DMS153 treated with DMSO at 0.1 percent for 48 hours (cell line): ENCODE measurements at regions not wholly inside any gene's neighbourhood (a gene's known extent, or its start where the extent isn't known, plus 50 kb on each side); places are given as distances from the start of the nearest gene placed in this dataset.
"Not testable (repeated sequence)": the region's sequence is repeated elsewhere in the genome, so short reads cannot be mapped to it uniquely, and the experiment has no call there.

Experiments used
- DNase-seq: peaks from one replicate; lab custom pipeline; 2025; ENCODE audit not compliant: unreplicated experiment; lab: John Stamatoyannopoulos, UW

DNA sequence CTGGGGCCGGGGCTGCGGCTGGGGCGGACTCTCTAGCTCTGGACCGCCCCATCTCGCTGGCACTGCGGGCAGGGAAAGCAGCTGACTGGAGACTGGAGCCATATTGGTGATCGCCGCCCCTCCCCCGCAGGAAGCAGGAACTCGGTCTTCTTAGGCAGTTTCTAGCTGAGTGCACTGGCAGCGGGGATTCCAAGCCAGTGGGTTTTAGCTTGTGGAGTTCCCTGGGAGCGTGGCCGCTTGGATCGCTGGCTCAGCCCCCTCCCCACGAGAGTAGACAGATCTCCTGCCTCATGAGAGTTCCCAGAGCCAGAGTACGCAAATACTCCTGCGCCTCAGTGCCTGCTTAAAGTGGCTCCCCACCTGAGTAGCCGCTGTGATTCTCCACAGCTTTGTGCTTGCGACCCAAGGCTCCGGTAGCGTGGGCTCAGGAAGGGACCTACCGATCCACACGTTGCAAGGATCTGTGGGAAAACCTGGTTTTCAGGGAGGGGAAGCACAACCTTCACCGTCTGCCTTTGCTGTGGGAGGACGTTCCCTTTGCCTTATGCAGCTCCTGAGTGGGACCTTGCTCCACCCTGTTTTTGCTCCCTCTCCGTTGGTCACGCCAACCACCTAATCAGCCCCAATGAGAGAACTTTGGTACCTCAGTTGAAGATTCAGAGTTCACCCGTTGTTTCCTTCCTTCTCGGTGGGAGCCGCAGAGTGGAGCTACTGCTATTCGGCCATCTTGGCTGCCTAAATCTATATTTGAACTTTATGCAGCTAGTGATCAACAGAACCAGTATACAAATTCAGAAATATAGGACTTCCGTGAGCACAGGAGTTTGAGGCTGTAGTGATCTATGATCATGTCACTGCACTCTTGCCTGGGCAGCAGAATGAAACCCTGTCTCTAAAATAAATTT lies 803.9 kb upstream of the PCDH10 start:
- no peak for DNase-seq

DNA sequence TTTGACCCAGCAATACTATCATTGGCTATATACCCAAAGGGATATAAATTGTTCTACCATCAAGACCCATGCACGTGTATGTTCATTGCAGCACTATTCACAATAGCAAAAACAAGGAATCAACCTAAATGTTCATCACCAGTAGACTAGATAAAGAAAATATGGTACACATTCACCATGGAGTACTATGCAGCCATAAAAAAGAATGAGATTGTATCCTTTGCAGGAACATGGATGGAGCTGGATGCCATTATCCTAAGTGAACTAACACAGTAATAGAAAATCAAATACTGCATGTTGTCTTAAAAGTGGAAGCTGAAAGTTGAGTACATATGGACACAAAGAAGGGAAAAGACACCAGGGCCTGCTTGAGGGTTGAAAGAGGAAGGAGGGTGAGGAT lies 803.1 kb upstream of the PCDH10 start:
- no peak for DNase-seq

DNA sequence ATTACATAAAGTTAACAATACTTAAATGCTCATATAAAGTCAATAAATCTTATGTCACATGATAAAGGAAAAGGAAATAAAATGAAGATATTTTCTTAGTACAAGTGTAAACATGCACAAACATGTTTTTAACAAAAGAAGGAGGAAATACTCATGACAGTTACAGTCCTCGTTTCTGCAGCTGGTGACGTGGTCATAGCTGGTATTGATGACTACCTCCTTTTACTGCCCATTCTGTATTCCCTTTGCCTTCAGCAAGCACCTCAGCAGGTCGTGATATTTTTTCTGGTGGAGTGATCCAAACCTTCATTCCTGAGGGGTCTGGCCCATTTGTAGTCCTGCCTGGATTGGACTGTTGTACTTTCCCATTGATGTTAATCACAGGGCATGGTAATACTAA lies 797.5 kb upstream of the PCDH10 start:
- not testable (repeated sequence) for DNase-seq

DNA sequence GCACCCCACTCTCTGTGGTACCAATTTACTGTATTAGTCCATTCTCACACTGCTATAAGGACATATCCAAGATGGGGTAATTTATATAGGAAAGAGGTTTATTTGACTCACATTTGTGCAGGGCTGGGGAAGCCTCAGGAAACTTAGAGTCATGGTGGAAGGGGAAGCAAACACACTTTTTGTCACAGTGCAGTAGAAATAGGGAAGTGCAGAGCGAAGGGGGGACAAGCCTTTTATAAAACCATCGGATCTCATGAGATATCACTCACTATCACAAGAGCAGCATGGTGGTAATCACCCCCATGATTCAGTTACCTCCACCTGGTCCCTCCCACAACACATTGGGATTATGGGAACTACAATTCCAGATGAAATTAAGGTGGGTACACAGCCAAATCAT lies 766.9 kb upstream of the PCDH10 start:
- no peak for DNase-seq

DNA sequence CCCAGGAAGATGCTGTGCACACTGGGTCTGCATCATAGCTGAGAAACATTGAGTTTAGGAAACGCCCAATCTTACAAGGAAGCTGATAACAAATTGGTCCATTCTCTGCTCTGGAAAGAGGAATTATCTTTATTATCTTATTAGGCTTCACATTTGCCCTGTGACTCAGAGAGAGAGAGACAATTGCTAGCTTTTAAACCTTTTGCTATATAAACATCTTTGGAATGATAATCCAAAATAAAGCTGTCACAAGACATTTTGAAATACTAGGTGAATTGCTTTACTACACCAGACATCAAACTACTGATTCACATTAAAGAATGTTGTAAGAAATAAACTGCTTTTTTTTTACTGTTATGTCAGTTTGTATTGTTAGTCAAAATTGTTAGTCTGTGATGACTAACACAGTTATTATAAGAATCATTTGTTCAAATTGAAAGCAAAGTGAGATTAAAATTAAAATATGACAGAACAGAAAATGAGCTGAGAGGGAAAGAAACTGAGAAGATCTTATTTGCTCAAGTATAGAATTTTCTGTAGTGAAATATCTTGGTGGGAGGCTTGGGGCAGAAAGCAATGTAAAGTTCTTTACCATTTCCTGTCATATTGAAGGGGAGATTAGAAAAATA lies 765.4 kb upstream of the PCDH10 start:
- no peak for DNase-seq

DNA sequence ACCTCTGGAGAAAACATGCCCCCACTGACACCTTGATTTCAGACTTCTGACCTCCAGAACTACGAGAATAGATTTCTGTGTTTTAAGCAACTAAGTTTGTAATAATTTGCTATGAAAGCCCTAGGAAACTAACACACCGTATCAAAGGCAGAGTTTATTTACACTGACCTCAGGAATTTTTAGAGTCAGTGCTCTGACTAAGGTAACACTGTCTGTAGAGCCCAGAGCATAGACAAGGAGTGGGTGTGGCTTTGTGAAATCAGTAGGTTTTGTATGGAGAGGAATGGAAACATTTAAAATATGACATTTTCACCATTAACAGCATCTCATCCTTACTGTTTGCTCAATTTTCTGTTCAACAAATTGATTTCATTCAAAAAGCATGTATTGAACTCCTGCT lies 764.4 kb upstream of the PCDH10 start:
- DNase-seq = no peak

DNA sequence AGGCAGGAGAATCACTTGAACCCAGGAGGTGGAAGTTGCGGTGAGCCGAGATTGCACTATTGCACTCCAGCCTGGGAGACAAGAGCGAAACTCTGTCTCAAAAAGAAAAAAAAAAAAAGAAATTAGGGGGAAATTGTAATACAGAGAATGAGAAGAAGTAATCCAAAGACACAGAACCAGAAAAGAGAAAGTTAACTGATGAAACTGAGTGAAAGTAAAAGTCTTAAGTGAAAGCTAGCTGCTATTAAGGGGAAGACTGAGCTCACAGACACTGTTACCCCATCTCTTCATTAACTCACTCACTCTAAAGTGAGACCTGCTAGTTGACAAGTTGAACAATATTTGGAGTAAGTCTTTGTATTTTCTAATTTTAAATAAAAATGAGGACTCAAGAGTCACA lies 763.0 kb upstream of the PCDH10 start:
- DNase-seq = no peak

DNA sequence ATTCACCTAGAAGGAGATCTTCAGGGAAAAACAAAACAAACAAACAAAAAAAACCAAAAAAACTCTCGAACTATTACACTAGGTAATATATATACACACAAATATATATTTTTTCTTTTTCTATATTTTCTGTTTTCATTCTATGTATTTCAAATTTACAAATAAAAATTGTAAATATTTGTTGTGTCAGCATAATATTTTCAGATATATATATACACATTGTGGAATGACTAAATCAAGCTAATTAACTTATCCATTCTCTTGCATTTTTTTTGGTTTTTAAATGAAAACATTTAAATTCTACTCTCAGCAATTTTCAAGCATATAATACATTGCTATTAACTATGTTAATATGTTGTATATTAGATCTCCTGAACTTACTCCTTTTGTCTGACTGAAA lies 762.0 kb upstream of the PCDH10 start:
- DNase-seq = no peak

DNA sequence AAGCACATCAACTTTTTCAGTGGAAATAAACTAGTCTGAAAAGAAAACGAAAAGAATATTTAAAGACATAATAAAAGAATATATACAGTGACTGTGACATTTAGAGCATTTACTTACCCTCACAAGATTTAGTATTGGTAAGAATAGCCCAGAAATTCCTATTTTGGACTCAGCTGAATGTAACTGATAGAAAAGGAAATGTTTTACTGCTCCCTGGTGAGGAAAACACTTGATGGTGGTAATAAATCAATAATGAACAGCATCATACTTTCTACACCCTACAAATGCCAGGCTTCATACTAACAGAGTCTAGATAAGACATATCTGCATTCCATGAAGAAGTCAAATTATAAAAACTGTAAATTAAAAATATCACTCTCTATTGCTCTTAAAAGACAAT lies 753.5 kb upstream of the PCDH10 start:
- no peak for DNase-seq

DNA sequence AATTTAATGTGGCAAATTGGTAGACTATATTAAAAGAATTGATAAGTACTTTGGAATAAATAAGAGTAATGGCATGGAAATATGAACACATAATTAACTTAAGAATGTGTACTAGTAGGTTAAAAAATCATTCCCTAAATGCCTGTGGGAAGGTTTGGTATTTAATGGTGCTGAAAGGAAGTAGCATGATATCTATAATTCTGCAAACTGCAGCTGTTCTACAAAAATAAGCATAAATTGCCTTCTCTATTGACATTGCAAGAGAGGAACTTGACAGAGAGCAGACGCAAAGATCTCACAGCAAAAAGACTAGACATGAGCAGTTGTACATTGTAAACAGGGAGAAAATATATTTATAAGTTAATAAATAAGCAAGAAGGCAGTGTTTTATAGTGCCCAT lies 752.5 kb upstream of the PCDH10 start:
- DNase-seq = no peak

DNA sequence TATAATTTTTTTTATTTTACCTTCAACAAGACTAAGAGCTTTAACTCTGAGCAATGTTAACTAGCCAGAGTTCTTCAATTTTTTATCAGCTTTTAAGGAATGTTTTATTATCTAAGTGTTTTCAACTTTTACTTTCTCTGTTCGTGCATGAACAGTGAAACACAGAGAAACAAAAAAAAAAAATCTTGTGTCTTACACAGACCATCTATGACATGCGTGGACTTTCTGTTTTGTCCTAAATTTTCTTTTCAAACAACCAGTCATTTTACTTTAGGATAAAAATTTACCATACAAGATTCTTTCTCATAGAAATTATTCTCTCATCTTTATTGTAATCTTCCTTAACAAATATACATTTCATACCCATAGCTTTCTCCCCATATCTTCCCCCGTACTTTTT lies 731.9 kb upstream of the PCDH10 start:
- no peak for DNase-seq

DNA sequence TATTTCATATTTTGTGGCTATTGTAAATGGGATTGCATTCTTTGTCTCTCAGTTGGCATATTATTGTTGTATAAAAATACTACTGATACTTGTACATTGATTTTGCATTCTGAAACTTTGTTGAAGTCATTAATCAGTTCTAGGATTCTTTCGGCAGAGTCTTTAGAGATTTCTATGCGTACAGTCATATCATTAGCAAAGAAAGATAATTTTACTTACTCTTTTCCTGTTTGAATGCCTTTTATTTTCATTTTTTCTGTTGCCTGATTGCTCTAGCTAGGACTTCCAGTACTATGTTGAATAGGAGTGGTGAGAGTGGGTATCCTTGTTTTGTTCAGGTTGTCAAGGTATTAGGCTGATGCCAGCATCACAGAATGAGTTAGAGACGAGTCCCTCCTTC lies 722.0 kb upstream of the PCDH10 start:
- no peak for DNase-seq

DNA sequence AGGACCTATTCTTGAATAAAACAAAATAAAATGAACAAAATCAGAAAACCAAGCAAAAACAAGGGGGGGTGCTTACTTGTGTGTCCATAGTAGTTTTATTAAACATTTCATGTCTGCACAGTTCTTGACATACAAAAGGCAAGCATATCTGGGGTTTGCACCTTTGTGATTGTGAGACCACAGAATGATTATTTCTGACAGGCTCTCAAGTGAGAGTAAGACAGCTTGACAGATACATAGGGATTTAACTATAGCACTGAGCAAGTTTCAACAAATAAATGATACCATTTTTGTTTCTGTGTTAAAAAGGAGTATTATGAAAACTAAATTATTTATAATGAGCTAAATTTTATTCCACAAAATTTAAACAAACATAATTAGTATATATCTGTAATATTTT lies 712.0 kb upstream of the PCDH10 start:
- DNase-seq = no peak

DNA sequence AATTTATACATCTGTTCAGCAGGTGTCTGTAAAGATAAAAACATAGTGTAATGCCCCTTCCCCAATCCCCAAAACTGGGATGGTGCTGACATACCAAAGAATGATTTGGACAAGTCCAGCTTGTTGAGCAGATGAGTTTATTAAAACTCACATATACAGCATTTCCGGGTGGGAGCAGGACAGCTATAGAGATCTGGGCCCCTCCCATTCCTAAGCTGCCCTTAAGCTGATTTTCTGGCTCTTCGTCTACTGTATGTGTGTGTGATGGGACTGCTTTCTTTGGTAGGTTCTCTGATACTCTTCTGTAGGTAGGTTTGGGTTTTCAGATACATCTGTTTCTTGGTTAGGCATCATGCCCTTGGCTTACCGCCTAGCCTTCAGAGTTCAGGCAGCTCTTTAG lies 703.7 kb upstream of the PCDH10 start:
- DNase-seq = no peak

DNA sequence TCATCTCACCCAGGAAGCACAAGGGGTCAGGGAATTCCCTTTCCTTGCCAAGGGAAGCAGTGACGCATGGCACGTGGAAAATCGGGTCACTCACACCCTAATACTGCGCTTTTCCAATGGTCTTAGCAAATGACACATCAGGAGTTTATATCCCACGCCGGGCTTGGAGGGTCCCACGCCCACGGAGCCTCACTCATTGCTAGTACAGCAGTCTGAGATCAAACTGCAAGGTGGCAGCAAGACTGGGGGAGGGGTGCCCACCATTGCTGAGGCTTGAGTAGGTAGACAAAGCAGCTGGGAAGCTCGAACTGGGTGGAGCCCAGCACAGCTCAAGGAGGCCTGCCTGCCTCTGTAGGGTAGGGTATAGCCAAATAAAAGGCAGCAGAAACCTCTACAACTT lies 691.1 kb upstream of the PCDH10 start:
- not testable (repeated sequence) for DNase-seq

DNA sequence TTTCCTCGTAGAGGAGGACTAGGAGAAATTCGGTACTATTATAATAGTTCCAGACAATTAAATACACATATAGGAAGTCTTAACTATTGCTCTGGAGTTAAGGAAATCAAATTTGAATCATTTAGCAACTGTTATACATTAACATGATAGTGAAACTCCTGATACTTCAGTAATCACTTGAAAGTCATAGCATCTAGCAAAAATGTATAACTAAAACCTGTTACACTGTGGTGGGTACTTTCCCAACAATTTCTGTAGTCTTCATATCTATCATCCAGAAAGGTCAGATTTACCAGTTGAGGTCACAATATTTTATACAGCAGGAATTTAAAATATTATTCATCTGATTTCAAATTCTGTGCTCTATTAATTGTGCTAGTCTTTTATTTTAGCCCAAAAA lies 669.6 kb upstream of the PCDH10 start:
- DNase-seq = no peak

DNA sequence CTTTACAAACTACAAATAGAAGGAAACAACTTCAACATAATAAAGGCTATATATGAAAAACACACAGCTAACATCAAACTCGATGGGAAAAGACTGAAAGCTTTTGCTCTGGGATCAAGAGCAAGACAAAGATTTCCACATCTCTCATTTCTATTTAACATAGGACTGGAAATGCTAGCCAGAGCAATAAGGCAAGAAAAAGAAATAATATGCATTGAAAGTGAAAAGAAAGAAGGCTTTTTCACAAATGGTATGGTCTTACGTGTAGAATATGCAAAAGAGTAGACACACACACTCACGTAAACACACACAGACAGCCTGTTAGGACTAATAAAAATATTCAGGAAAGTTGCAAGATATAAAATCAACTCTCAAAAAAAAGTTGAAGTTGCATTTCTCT lies 660.5 kb upstream of the PCDH10 start:
- no peak for DNase-seq

DNA sequence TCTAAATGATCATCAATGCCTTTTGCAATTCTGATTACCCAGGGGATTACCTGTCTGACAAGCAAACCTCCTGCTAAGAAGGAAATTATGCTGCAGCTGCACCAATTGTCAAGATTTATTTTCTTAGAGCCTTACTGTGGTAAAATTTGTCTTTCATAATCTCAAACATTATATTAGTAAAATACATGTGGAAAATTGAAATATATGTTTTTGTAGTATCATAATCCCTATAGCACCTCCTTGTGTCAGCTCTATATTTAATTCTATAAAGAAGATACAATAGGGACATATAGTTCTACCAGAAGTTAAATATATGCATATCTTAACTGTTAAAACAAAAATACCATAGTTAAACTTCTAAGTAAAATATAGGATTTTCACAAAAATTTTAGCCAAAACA lies 655.6 kb upstream of the PCDH10 start:
- DNase-seq = no peak

DNA sequence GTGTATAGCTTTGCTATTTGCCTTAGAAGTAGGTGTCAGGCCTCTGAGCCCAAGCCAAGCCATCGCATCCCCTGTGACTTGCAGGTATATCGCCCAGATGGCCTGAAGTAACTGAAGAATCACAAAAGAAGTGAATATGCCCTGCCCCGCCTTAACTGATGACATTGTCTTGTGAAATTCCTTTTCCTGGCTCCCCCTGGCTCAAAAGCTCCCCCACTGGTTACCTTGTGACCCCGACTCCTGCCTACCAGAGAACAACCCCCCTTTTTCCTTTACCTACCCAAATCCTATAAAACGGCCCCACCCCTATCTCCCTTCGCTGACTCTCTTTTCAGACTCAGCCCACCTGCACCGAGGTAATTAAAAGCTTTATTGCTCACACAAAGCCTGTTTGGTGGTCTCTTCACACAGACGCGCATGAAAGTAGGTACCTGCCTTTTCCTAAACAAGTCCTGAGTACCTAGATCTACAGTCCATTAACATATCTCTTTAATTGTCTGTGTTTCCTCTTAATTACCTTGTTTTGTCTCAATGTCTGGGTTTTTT lies 653.8 kb upstream of the PCDH10 start:
- not testable (repeated sequence) for DNase-seq

DNA sequence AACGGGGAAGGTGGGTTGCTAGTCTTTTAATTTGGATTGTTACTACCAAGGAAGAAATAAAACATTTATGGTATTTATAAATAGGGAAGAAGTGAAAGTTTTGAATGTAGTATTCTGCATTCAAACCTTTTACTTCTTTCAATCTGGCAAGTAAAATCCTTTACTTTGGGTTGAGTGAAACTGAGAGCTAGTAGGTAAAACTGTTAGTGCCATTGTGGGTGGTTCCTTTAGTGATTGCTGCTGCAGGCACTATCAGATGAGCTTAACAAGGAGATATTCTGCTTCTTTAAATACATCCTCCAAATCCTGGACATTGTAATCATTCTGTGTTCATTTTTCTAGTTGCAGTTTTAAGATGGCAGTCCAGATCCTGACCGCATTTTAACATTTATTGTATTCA lies 650.9 kb upstream of the PCDH10 start:
- no peak for DNase-seq

DNA sequence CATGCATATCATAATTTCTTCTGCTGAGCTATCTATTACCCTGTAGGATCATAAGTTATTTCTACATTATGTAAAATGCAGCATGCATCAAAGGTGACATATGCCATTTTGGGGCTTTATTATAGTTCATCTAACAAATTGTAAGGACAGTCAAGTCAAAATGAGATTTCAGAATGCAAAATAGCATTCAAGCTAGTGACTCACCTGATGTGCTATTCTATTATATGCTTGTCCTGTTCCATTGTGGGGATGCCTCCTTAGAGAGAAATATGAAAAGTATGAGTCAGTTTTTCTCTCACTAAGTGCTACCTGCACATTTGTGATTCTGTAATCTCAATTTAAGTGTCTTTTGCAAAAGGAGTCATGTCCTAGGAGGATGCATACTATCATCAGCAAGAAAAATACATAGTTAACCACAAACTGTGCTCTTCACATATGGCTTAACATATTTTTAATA lies 647.0 kb upstream of the PCDH10 start:
- DNase-seq = no peak

DNA sequence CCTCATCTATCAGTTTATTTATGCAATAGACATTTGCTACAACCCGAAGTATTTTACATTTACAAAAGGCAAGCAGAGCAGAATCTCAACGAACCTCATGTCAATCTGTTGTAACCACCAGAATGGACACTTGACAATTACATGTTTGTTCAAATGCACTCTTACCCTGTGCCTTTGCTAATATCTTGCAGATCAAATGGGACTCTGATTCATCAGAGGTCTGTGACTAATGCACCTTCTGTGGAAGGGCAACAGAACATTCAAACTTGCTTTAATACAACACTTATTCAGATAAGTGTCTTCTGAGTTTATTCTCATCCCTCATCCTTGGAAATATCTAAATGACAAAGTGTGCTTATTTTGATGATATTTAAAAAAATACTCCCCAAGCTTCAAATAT lies 644.7 kb upstream of the PCDH10 start:
- DNase-seq = no peak
